Central memory CD8-positive, alpha-beta T cell (primary cell): ENCODE measurements at regions not wholly inside any gene's neighbourhood (a gene's known extent, or its start where the extent isn't known, plus 50 kb on each side); places are given as distances from the start of the nearest gene placed in this dataset.
"Not testable (repeated sequence)": the region's sequence is repeated elsewhere in the genome, so short reads cannot be mapped to it uniquely, and the experiment has no call there.

Source experiments
- ATAC-seq: fragments of 150-1000 bp; cut with Tn5 transposase; replicated peaks from 2 replicates; pipeline ENCODE4 v1.10.0; 2022; ENCODE audit warnings: mild to moderate bottlenecking, moderate FRiP score, moderate number of reproducible peaks; ENCODE audit not compliant: poor library complexity, severe bottlenecking; ENCODE audit errors: extremely low read depth
- DNase-seq, 2 donors: peaks; one replicate each; pipeline ENCODE4 v3.0.0; 2021; ENCODE audit warnings: low spot score in 2 of 2
- H3K27ac Mint-ChIP-seq: one replicate; pipeline ENCODE4 v1.8.0; 2022; ENCODE audit warnings: low read depth, mild to moderate bottlenecking, moderate library complexity, mixed read lengths
- H3K27me3 Mint-ChIP-seq: one replicate; pipeline ENCODE4 v1.8.0; 2022; ENCODE audit warnings: mixed read lengths
- H3K36me3 Mint-ChIP-seq: one replicate; pipeline ENCODE4 v1.8.0; 2022; ENCODE audit warnings: mild to moderate bottlenecking, moderate library complexity, mixed read lengths; ENCODE audit not compliant: insufficient read depth
- H3K4me1 Mint-ChIP-seq: one replicate; pipeline ENCODE4 v1.8.0; 2022; ENCODE audit warnings: mixed read lengths
- H3K4me3 Mint-ChIP-seq: one replicate; pipeline ENCODE4 v1.8.0; 2022; ENCODE audit warnings: mild to moderate bottlenecking, moderate library complexity, mixed read lengths
- H3K9me3 Mint-ChIP-seq: one replicate; pipeline ENCODE4 v1.8.0; 2022; ENCODE audit warnings: mixed read lengths

DNA sequence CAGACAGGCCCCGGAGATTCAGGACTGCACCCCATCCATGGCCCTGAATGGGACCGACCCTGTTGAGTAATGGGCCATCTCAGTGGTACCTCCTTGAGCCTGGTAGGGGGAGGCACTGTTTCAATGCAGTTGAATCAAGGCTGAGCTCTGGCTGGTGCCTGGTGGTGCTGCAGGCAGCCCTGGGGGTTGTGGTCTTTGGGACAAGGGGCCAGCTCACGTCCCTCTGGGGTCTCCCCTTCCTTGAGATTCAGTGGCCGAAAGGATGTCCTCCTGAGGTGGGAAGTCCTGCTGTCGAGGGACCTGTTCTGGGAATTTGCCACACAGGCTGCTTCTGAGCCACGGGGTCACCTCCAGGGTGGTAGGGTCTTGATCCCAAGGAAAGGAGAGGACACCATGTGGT, 190.7 kb downstream of the UBE3A start:
- not testable (repeated sequence) for H3K4me1 Mint-ChIP-seq, H3K36me3 Mint-ChIP-seq, H3K4me3 Mint-ChIP-seq, H3K27ac Mint-ChIP-seq, H3K9me3 Mint-ChIP-seq, ATAC-seq, H3K27me3 Mint-ChIP-seq
- peak in 1 of 2 donors; percentile 4 for DNase-seq

DNA sequence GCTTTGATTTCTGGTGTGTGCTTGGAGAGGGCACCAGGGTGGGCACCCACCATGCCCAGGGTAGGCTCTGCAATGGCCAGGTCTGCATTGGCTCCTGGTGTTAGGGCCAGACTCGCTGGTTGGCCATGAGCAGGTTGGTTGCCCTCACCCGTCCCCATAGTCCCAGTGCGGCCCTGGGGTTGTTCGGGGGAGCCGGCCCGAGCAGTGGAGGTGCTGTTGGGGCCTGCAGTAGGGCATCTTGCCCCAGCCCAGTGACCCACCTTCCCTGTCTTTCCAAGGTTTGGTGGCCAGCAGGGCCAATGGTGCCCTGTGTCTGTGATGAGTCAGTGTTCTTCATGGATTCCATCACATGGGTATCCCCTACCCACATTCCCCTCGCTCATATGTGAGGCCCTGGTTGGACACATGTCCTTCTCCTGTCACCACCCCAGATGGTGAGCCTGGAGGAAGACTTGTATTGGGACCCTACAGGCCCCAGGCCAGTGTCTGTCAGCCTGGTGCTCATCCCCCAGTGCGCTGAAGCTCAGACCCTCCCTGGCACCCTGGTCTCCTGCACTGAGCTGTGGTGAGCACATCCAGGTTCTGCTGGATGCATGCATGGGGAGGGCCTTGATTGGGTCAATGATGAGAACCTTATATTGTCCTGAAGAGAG, 190.1 kb downstream of the UBE3A start:
- Mint-ChIP-seq H3K36me3 (no peaks in the 10 kb centered on the region), H3K4me1 (no peaks in the 10 kb centered on the region), H3K9me3 (peaks cover 1% of the 10 kb centered on the region), H3K27ac (no peak overlapping the region), H3K4me3 (no peak overlapping the region), H3K27me3 (no peaks in the 10 kb centered on the region)
- no peak for ATAC-seq
- peak in 1 of 2 donors; percentile 7 for DNase-seq

DNA sequence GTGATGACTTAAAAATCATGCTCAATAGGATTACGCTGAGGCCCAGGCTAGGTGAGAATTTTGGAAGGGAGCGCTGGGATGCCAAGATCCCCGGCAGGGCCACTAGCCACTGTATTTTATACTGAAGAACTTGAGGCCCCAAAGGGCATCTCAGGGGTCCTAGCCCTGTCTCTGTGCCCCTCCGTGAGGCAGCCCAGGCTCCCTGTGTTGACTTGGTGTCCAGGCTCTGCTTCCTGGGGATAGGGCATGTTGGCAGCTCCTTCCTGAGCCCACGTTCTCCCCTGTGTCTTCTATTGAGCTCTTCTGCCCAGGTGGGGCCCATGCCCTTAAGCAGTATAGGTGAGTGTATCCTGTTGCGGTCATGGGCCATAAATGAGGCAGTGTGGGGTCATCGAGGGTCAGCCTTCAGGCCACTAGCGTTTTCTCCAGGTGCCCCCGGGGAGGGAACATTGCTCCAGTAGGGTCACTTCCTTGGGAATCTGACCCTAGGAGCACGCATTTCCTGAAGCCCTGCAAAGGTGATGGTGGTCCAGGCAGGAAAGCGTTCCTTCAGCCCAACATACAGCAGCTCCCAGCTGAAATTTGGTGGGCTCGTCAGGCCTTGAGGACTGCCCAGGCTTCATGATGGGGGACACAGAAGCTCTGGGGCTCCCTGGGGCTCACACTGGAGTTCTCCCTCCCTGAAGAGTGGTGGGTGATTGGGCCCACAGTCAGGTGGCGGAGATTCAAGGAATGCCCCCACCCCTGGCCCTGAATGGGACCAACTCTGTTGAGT, 189.4 kb downstream of the UBE3A start:
- Mint-ChIP-seq H3K27ac (no peak overlapping the region), H3K36me3 (no peaks in the 10 kb centered on the region), H3K4me3 (no peak overlapping the region), H3K4me1 (no peaks in the 10 kb centered on the region), H3K9me3 (peaks cover 9% of the 10 kb centered on the region), H3K27me3 (no peaks in the 10 kb centered on the region)
- ATAC-seq (no peak), DNase-seq (peak in 1 of 2 donors; percentile 3)

GRCh38 chr15:25250011-25250596, 188.7 kb downstream of the UBE3A start:
- no peaks in the 10 kb centered on the region for H3K36me3 Mint-ChIP-seq
- H3K4me1 Mint-ChIP-seq = no peaks in the 10 kb centered on the region
- no peaks in the 10 kb centered on the region for H3K27me3 Mint-ChIP-seq
- peak in 1 of 2 donors; percentile 5 for DNase-seq
- H3K27ac Mint-ChIP-seq = no peak overlapping the region
- no peak overlapping the region for H3K4me3 Mint-ChIP-seq
- H3K9me3 Mint-ChIP-seq = peaks cover 12% of the 10 kb centered on the region
- no peak for ATAC-seq

- Mint-ChIP-seq H3K36me3 (no peaks in the 10 kb centered on the region), H3K4me3 (no peak overlapping the region), H3K4me1 (no peaks in the 10 kb centered on the region), H3K27me3 (no peaks in the 10 kb centered on the region), H3K9me3 (peaks cover 12% of the 10 kb centered on the region), H3K27ac (no peak overlapping the region)
- ATAC-seq (no peak), DNase-seq (peak in 1 of 2 donors; percentile 6)
These were observed 187.8 kb downstream of the UBE3A start for GRCh38 chr15:25250906-25251622.

GRCh38 chr15:25251700-25252390, 187.0 kb downstream of the UBE3A start:
- no peak overlapping the region for H3K4me3 Mint-ChIP-seq
- no peaks in the 10 kb centered on the region for H3K36me3 Mint-ChIP-seq
- no peaks in the 10 kb centered on the region for H3K27me3 Mint-ChIP-seq
- peak in 1 of 2 donors; percentile 9 for DNase-seq
- H3K27ac Mint-ChIP-seq = no peak overlapping the region
- no peaks in the 10 kb centered on the region for H3K4me1 Mint-ChIP-seq
- peaks cover 15% of the 10 kb centered on the region for H3K9me3 Mint-ChIP-seq
- no peak for ATAC-seq

DNA sequence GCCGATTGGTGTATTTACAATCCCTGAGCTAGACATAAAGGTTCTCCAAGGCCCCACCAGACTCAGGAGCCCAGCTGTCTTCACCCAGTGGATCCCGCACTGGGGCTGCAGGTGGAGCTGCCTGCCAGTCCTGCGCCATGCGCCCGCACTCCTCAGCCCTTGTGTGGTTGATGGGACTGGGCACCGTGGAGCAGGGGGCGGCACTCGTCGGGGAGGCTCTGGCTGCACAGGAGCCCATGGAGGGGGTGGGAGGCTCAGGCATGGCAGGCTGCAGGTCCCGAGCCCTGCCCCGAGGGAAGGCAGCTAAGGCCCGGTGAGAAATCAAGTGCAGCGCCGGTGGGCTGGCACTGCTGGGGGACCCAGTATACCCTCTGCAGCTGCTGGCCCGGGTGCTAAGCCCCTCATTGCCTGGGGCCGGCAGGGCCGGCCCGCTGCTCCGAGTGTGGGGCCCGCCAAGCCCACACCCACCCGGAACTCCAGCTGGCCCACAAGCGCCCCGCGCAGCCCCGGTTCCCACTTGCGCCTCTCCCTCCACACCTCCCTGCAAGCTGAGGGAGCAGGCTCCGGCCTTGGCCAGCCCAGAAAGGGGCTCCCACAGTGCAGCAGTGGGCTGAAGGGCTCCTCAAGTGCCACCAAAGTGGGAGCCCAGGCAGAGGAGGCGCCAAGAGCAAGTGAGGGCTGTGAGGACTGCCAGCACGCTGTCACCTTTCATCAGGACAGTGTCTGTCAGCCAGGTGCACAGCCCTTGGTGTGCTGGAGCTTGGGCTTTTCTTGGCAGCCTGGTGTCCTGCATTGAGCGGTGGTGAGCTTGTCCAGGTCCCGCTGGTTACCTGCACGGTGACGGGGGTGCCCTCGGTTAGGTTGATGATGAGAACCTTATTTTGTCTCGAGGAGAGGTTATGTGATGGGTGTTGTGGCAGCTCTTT, 185.5 kb downstream of the UBE3A start:
- H3K4me3 Mint-ChIP-seq, H3K27ac Mint-ChIP-seq, H3K36me3 Mint-ChIP-seq, H3K27me3 Mint-ChIP-seq, DNase-seq, ATAC-seq, H3K4me1 Mint-ChIP-seq: not testable (repeated sequence)
- H3K9me3 Mint-ChIP-seq = peaks cover 26% of the 10 kb centered on the region

GRCh38 chr15:25268166-25268565, 170.7 kb downstream of the UBE3A start:
- H3K27ac Mint-ChIP-seq = no peak overlapping the region
- no peaks in the 10 kb centered on the region for H3K4me1 Mint-ChIP-seq
- no peaks in the 10 kb centered on the region for H3K36me3 Mint-ChIP-seq
- H3K4me3 Mint-ChIP-seq = no peak overlapping the region
- no peak for ATAC-seq
- no peaks in the 10 kb centered on the region for H3K27me3 Mint-ChIP-seq
- peaks cover 11% of the 10 kb centered on the region for H3K9me3 Mint-ChIP-seq
- no peak for DNase-seq
